ENCODE measurements at regions not wholly inside any gene's neighbourhood (a gene's known extent, or its start where the extent isn't known, plus 50 kb on each side); places are given as distances from the start of the nearest gene placed in this dataset.

DNA sequence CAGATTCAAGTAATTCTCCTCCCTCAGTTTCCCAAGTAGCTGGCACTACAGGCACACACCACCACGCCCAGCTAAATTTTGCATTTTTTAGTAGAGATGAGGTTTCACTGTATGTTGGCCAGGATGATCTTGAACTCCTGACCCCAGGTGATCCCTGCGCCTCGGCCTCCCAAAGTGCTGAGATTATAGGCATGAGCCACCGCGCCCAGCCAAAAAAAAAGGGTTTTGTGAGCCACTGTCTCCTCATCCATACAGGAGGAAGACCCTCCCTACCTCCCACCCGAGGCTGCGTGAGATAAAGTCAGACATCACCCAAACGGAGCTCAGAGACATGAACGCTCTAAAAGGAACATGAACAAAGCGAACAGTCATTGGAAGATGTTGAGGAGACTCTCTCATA is 745.7 kb downstream of the BRD1 start:
- TF ChIP-seq, protein P1, sequence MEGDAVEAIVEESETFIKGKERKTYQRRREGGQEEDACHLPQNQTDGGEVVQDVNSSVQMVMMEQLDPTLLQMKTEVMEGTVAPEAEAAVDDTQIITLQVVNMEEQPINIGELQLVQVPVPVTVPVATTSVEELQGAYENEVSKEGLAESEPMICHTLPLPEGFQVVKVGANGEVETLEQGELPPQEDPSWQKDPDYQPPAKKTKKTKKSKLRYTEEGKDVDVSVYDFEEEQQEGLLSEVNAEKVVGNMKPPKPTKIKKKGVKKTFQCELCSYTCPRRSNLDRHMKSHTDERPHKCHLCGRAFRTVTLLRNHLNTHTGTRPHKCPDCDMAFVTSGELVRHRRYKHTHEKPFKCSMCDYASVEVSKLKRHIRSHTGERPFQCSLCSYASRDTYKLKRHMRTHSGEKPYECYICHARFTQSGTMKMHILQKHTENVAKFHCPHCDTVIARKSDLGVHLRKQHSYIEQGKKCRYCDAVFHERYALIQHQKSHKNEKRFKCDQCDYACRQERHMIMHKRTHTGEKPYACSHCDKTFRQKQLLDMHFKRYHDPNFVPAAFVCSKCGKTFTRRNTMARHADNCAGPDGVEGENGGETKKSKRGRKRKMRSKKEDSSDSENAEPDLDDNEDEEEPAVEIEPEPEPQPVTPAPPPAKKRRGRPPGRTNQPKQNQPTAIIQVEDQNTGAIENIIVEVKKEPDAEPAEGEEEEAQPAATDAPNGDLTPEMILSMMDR (conservative IDR thresholded peaks at IDR 0.05; ENCODE audit: low read depth, low read length), result no peak
- no peak for TF ChIP-seq EZH2 (IDR thresholded peaks at IDR 0.05; ENCODE audit: low read length, unreplicated experiment)

All from PC-3 (cell line).